B cell (primary cell): ENCODE measurements at regions not wholly inside any gene's neighbourhood (a gene's known extent, or its start where the extent isn't known, plus 50 kb on each side); places are given as distances from the start of the nearest gene placed in this dataset.

Experiments used
- ATAC-seq: fragments of 200-7000 bp; cut with Tn5 transposase; one replicate; pipeline ENCODE4 v1.10.0; 2021; ENCODE audit warnings: low read depth, mild to moderate bottlenecking, moderate number of reproducible peaks, moderate library complexity
- CTCF ChIA-PET: fragments of 350-600 bp; sonication (Branson Sonifier 250); formaldehyde crosslinking; loops from one replicate; lab custom pipeline; 2021; ENCODE audit warnings: antibody characterized with exemption, inconsistent platforms; lab: Charles Lee
- POLR2A ChIA-PET: fragments of 350-600 bp; sonication (Branson Sonifier 250); formaldehyde crosslinking; loops from one replicate; lab custom pipeline; 2021; ENCODE audit warnings: antibody characterized with exemption; lab: Charles Lee
- DNase-seq: peaks from one replicate; pipeline ENCODE4 v3.0.0; 2013
- H2AFZ ChIP-seq: 2 replicates; pipeline ENCODE4 v1.6.1; 2012; ENCODE audit warnings: mild to moderate bottlenecking, low read depth, low read length; ENCODE audit not compliant: insufficient read depth, poor library complexity, severe bottlenecking
- H3K27ac ChIP-seq, 2 donors: 1 replicate in 1 of 2; 2 replicates in 1 of 2; pipeline ENCODE4 v1.5.1; 2012 to 2013; ENCODE audit warnings: low read length in 2 of 2, mild to moderate bottlenecking in 2 of 2, moderate library complexity in 1 of 2
- H3K27me3 ChIP-seq, 4 experiments: fragments of 200-600 bp in 1 of 4; sonication (generic) in 1 of 4; replicated peaks in 1 of 4; 1 replicate in 2 of 4; 2 replicates in 2 of 4; pipeline versions ENCODE4 v1.6.1 to v1.7.0; 2013 to 2016; ENCODE audit warnings: low read length in 3 of 4, mild to moderate bottlenecking in 2 of 4, mixed read lengths in 1 of 4, moderate library complexity in 1 of 4; ENCODE audit not compliant: insufficient read depth in 4 of 4, control insufficient read depth in 3 of 4; ENCODE audit errors: control extremely low read depth in 1 of 4
- H3K36me3 ChIP-seq, 2 experiments: replicated peaks in 1 of 2; 1 replicate in 1 of 2; 2 replicates in 1 of 2; pipeline versions ENCODE4 v1.6.1 to v1.7.1; 2013; ENCODE audit warnings: low read length in 1 of 2; ENCODE audit not compliant: insufficient read depth in 2 of 2, control insufficient read depth in 1 of 2; ENCODE audit errors: control extremely low read depth in 1 of 2, extremely low read depth in 1 of 2
- H3K4me1 ChIP-seq, 2 donors: fragments of 200-600 bp in 1 of 2; sonication (generic) in 1 of 2; 1 replicate in 1 of 2; 2 replicates in 1 of 2; pipeline versions ENCODE4 v1.5.1 to v1.6.1; 2013 to 2017; ENCODE audit warnings: low read length in 2 of 2; ENCODE audit not compliant: control insufficient read depth in 2 of 2, insufficient read depth in 2 of 2
- H3K4me2 ChIP-seq: replicated peaks from 2 replicates; pipeline ENCODE3; 2012; ENCODE audit warnings: mild to moderate bottlenecking, low read depth, low read length; ENCODE audit not compliant: poor library complexity, severe bottlenecking
- H3K4me3 ChIP-seq, 5 experiments: fragments of 200-600 bp in 1 of 5; sonication (generic) in 1 of 5; 1 replicate in 3 of 5; 2 replicates in 2 of 5; pipeline versions ENCODE4 v1.5.1 to v1.7.0; 2011 to 2016; ENCODE audit warnings: low read length in 4 of 5, mild to moderate bottlenecking in 4 of 5, low read depth in 2 of 5, control low read depth in 1 of 5, moderate library complexity in 1 of 5; ENCODE audit not compliant: insufficient read depth in 1 of 5; ENCODE audit errors: control extremely low read depth in 1 of 5, extremely low read depth in 1 of 5
- H3K79me2 ChIP-seq: fragments of 200-600 bp; sonication (generic); one replicate; pipeline ENCODE4 v1.6.0; 2016; ENCODE audit warnings: low read length; ENCODE audit not compliant: control insufficient read depth, insufficient read depth
- H3K9ac ChIP-seq: fragments of 200-600 bp; sonication (generic); 2 replicates; pipeline ENCODE4 v1.6.1; 2017; ENCODE audit warnings: mild to moderate bottlenecking, low read length, moderate library complexity
- H3K9me3 ChIP-seq, 3 donors: one replicate each; pipeline versions ENCODE4 v1.6.1 to v1.7.1; 2013; ENCODE audit warnings: low read length in 2 of 3; ENCODE audit not compliant: control insufficient read depth in 2 of 3, insufficient read depth in 1 of 3; ENCODE audit errors: control extremely low read depth in 1 of 3
- H4K20me1 ChIP-seq: 2 replicates; pipeline ENCODE4 v1.6.0; 2012; ENCODE audit warnings: mild to moderate bottlenecking, low read length; ENCODE audit not compliant: insufficient read depth, control insufficient read depth, poor library complexity, severe bottlenecking
- H3K27ac Mint-ChIP-seq: one replicate; pipeline ENCODE4 v1.8.0; 2021; ENCODE audit warnings: mixed read lengths
- H3K27me3 Mint-ChIP-seq: one replicate; pipeline ENCODE4 v1.8.0; 2021; ENCODE audit warnings: mixed read lengths
- H3K4me1 Mint-ChIP-seq: one replicate; pipeline ENCODE4 v1.8.0; 2021; ENCODE audit warnings: mixed read lengths
- H3K4me3 Mint-ChIP-seq: one replicate; pipeline ENCODE4 v1.8.0; 2021; ENCODE audit warnings: mixed read lengths
- H3K9me3 Mint-ChIP-seq: one replicate; pipeline ENCODE4 v1.8.0; 2022; ENCODE audit warnings: mixed read lengths; ENCODE audit not compliant: insufficient read depth
- CTCF ChIP-seq: fragments of 200-600 bp; IDR thresholded peaks from one replicate; pipeline ENCODE4 v1.8.0; 2022; ENCODE audit warnings: antibody characterized with exemption, mild to moderate bottlenecking
- EZH2 ChIP-seq: IDR thresholded peaks from 2 replicates; pipeline ENCODE4 v1.6.1; 2012; ENCODE audit warnings: borderline replicate concordance, low read depth, mild to moderate bottlenecking, moderate library complexity, low read length; ENCODE audit not compliant: insufficient read depth, poor library complexity, severe bottlenecking
- WGBS: methylation state at CpG from one replicate; pipeline ENCODE4 v1.1.5; 2013; ENCODE audit warnings: missing lambda C conversion rate; ENCODE audit not compliant: insufficient coverage; 5-methylcytosine and 5-hydroxymethylcytosine counted together
- intact Hi-C: fragments of 100-400 bp; cut with micrococcal nuclease; formaldehyde crosslinking; loops from one replicate; pipeline ENCODE4 v1.10.0; 2022

- H3K4me1 ChIP-seq = no peaks in the 10 kb centered on the region
- CTCF ChIA-PET = no interaction called here
- no peaks in the 10 kb centered on the region for H3K36me3 ChIP-seq
- no CpG with 5 or more reads among the region's 1 CpG for WGBS
- H3K27ac ChIP-seq = no peak overlapping the region
- DNase-seq (no peak), ATAC-seq (no peak)
- H3K9me3 Mint-ChIP-seq = peaks cover 4% of the 10 kb centered on the region
- no peaks in the 10 kb centered on the region for H3K27me3 Mint-ChIP-seq
- H3K4me1 Mint-ChIP-seq = no peaks in the 10 kb centered on the region
- H4K20me1 ChIP-seq = no peaks in the 10 kb centered on the region
- H3K27me3 ChIP-seq = no peaks in the 10 kb centered on the region
- POLR2A ChIA-PET = no interaction called here
- no peak overlapping the region for H3K4me3 ChIP-seq
- H3K79me2 ChIP-seq = no peaks in the 10 kb centered on the region
- TF ChIP-seq CTCF = no peak
- no peak for TF ChIP-seq EZH2
- no peak overlapping the region for H3K9ac ChIP-seq
- H3K4me2 ChIP-seq = no peak overlapping the region
- H3K4me3 Mint-ChIP-seq = no peak overlapping the region
- intact Hi-C loops = no loop called here
- no peaks in the 10 kb centered on the region for H3K9me3 ChIP-seq
- H3K27ac Mint-ChIP-seq = no peak overlapping the region
- no peak overlapping the region for H2AFZ ChIP-seq
These were observed 141.3 kb upstream of the SP8 start for GRCh38 chr7:20927976-20928375.

- ChIA-PET POLR2A (no interaction called here), CTCF (no interaction called here)
- DNase-seq = no peak
- Histone ChIP-seq H3K79me2 (no peaks in the 10 kb centered on the region), H3K36me3 (no peaks in the 10 kb centered on the region), H3K4me2 (no peak overlapping the region), H3K4me1 (no peaks in the 10 kb centered on the region), H3K4me3 (no peak overlapping the region), H3K27me3 (no peaks in the 10 kb centered on the region), H3K27ac (no peak overlapping the region), H3K9me3 (no peaks in the 10 kb centered on the region), H4K20me1 (no peaks in the 10 kb centered on the region), H2AFZ (no peak overlapping the region), H3K9ac (no peak overlapping the region)
- H3K9me3 Mint-ChIP-seq = peaks cover 2% of the 10 kb centered on the region
- TF ChIP-seq EZH2 = no peak
- TF ChIP-seq CTCF = no peak
- H3K27ac Mint-ChIP-seq = no peak overlapping the region
- no peaks in the 10 kb centered on the region for H3K27me3 Mint-ChIP-seq
- no peak overlapping the region for H3K4me3 Mint-ChIP-seq
- no peaks in the 10 kb centered on the region for H3K4me1 Mint-ChIP-seq
- no peak for ATAC-seq
- intact Hi-C loops = no loop called here
- WGBS = 100% methylated on average over 1 of the region's 4 CpGs
These were observed 142.5 kb upstream of the SP8 start for GRCh38 chr7:20929199-20929598.
